Activated T-cell treated with anti-CD3 and anti-CD28 coated beads, Interleukin-2, amount 50 U/mL, for 72 hours (primary cell): ENCODE measurements at regions not wholly inside any gene's neighbourhood (a gene's known extent, or its start where the extent isn't known, plus 50 kb on each side); places are given as distances from the start of the nearest gene placed in this dataset.
"Not testable (repeated sequence)": the region's sequence is repeated elsewhere in the genome, so short reads cannot be mapped to it uniquely, and the experiment has no call there.

Experiments
- ATAC-seq, 2 donors: fragments of 150-1000 bp; cut with Tn5 transposase; replicated peaks in 1 of 2; 2 replicates each; pipeline ENCODE4 v1.10.0; 2021; ENCODE audit warnings: moderate library complexity in 2 of 2, mild to moderate bottlenecking in 1 of 2
- DNase-seq, 2 donors: peaks; one replicate each; pipeline ENCODE4 v3.0.0; 2021 to 2022; ENCODE audit warnings: mixed read lengths in 1 of 2
- H3K27ac Mint-ChIP-seq: one replicate; pipeline ENCODE4 v1.8.0; 2022; ENCODE audit warnings: mild to moderate bottlenecking, moderate library complexity, mixed read lengths
- H3K27me3 Mint-ChIP-seq: one replicate; pipeline ENCODE4 v1.8.0; 2022; ENCODE audit warnings: low read depth, mixed read lengths
- H3K36me3 Mint-ChIP-seq, 2 donors: one replicate each; pipeline ENCODE4 v1.8.0; 2022; ENCODE audit warnings: mixed read lengths in 2 of 2, mild to moderate bottlenecking in 1 of 2; ENCODE audit not compliant: insufficient read depth in 2 of 2
- H3K4me1 Mint-ChIP-seq: one replicate; pipeline ENCODE4 v1.8.0; 2022; ENCODE audit warnings: low read depth, mixed read lengths
- H3K4me3 Mint-ChIP-seq, 2 donors: one replicate each; pipeline ENCODE4 v1.8.0; 2022; ENCODE audit warnings: mild to moderate bottlenecking in 2 of 2, mixed read lengths in 2 of 2, moderate library complexity in 2 of 2
- H3K9me3 Mint-ChIP-seq, 2 donors: one replicate each; pipeline ENCODE4 v1.8.0; 2022; ENCODE audit warnings: mixed read lengths in 2 of 2

DNA sequence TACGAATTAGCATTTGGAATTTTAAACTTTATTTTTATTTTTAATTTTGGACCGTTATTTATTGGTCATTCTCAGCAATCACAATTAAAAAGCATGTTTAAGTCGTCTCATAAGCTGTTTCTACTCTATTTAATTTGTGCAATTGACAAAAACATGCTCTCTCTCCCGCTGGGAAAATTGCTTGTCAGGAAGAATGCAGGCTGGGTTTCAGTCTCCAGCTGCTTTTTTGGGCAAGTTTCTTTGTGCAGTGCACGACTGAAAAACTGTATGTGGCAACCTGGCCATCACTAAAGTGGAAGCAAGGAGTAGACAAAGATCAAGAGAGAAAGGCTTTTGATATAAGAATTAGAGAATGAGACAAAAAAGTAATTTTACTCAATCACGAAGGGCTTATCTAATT, 941.5 kb upstream of the MDGA2 start:
- H3K27me3 Mint-ChIP-seq: no peaks in the 10 kb centered on the region
- H3K4me3 Mint-ChIP-seq: no peak overlapping the region
- DNase-seq: no peak
- no peaks in the 10 kb centered on the region for H3K4me1 Mint-ChIP-seq
- peaks cover 0 to 2% of the 10 kb centered on the region in 2 donors for H3K9me3 Mint-ChIP-seq
- ATAC-seq: no peak
- no peaks in the 10 kb centered on the region for H3K36me3 Mint-ChIP-seq
- no peak overlapping the region for H3K27ac Mint-ChIP-seq

DNA sequence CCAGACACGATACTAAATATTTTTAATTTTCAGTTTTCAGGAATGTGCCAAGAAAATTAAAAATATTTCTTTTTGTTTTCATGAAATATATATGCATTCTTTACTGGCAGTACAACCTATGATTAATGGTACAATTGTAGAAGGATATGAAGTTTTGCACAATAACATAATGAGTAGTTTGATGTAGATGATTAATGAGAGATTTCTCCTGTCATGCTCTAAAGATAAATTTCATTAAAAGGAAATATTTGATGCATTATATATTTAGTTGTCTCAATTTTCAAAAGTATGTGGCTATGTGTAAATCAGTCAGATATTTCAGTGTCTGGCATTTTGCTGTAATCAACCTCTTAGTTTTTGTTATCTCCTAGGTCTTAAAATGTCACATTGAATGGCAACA, 940.2 kb upstream of the MDGA2 start:
- peaks cover 0 to 4% of the 10 kb centered on the region in 2 donors for H3K9me3 Mint-ChIP-seq
- DNase-seq: no peak
- H3K4me1 Mint-ChIP-seq: no peaks in the 10 kb centered on the region
- ATAC-seq: no peak
- H3K4me3 Mint-ChIP-seq: no peak overlapping the region
- no peaks in the 10 kb centered on the region for H3K36me3 Mint-ChIP-seq
- H3K27me3 Mint-ChIP-seq: no peaks in the 10 kb centered on the region
- no peak overlapping the region for H3K27ac Mint-ChIP-seq

GRCh38 chr14:48614003-48614402, 938.6 kb upstream of the MDGA2 start:
- Mint-ChIP-seq H3K9me3 (peaks cover 4% of the 10 kb centered on the region in 2 donors), H3K27ac (no peak overlapping the region), H3K36me3 (no peaks in the 10 kb centered on the region), H3K4me3 (no peak overlapping the region), H3K27me3 (no peaks in the 10 kb centered on the region), H3K4me1 (no peaks in the 10 kb centered on the region)
- ATAC-seq (no peak), DNase-seq (no peak)

GRCh38 chr14:48606960-48607359, 931.6 kb upstream of the MDGA2 start:
- DNase-seq, H3K4me3 Mint-ChIP-seq, H3K27ac Mint-ChIP-seq, H3K36me3 Mint-ChIP-seq, H3K4me1 Mint-ChIP-seq, ATAC-seq, H3K9me3 Mint-ChIP-seq, H3K27me3 Mint-ChIP-seq: not testable (repeated sequence)

GRCh38 chr14:48598458-48598857, 923.1 kb upstream of the MDGA2 start:
- no peak overlapping the region for H3K4me3 Mint-ChIP-seq
- no peaks in the 10 kb centered on the region for H3K4me1 Mint-ChIP-seq
- H3K27me3 Mint-ChIP-seq: no peaks in the 10 kb centered on the region
- H3K27ac Mint-ChIP-seq: no peak overlapping the region
- peaks cover 0 to 2% of the 10 kb centered on the region in 2 donors for H3K9me3 Mint-ChIP-seq
- no peak for ATAC-seq
- H3K36me3 Mint-ChIP-seq: peaks cover 0 to 1% of the 10 kb centered on the region in 2 donors
- DNase-seq: no peak

DNA sequence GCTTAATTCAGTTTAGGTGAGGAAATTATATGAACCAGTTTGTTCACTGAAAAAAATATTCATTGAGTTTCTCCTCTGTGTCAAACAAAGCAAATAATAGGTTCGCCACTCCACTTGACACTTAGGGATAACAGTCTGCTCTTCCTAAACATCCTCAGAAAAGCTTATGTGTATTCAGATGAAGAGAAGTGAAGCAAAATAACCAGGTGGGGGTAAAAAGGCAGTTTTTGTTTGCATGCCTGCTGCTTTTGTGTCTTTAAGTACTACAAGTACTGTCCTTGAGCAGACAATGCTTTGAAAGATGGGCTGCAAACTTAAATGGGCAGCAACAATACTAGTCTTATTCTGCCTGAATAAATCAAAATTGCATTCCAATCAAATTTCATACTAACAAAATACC, 910.7 kb upstream of the MDGA2 start:
- Mint-ChIP-seq H3K36me3 (peaks cover 0 to 3% of the 10 kb centered on the region in 2 donors), H3K4me1 (no peaks in the 10 kb centered on the region), H3K27me3 (no peaks in the 10 kb centered on the region), H3K27ac (no peak overlapping the region), H3K9me3 (peaks cover 0 to 3% of the 10 kb centered on the region in 2 donors), H3K4me3 (no peak overlapping the region)
- DNase-seq: no peak
- no peak for ATAC-seq

DNA sequence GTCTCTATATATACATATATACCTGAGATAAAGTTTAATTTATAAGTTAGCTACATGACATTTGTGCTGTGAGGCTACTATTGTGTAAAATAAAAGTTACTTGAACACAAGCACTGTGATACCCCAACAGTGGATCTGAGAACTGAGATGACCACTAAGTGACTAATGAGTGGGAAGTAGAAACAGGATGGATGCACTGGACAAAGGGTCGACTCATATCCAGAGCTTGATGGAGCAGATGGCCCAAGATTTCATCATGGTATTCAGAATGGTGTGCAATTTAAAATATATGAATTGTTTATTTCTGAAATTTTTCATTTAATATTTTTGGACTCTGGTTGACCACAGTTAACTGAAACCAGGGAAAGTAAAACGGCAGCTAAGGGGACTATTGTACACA, 908.6 kb upstream of the MDGA2 start:
- no peak for DNase-seq
- H3K36me3 Mint-ChIP-seq: no peaks in the 10 kb centered on the region
- ATAC-seq: no peak
- H3K27ac Mint-ChIP-seq: no peak overlapping the region
- peaks cover 0 to 2% of the 10 kb centered on the region in 2 donors for H3K9me3 Mint-ChIP-seq
- no peaks in the 10 kb centered on the region for H3K4me1 Mint-ChIP-seq
- H3K27me3 Mint-ChIP-seq: no peaks in the 10 kb centered on the region
- no peak overlapping the region for H3K4me3 Mint-ChIP-seq

- no peaks in the 10 kb centered on the region for H3K27me3 Mint-ChIP-seq
- ATAC-seq: no peak
- H3K9me3 Mint-ChIP-seq: peaks cover 0 to 2% of the 10 kb centered on the region in 2 donors
- no peaks in the 10 kb centered on the region for H3K36me3 Mint-ChIP-seq
- no peak overlapping the region for H3K27ac Mint-ChIP-seq
- DNase-seq: no peak
- no peak overlapping the region for H3K4me3 Mint-ChIP-seq
- H3K4me1 Mint-ChIP-seq: no peaks in the 10 kb centered on the region
Measured at GRCh38 chr14:48582938-48583337, 907.5 kb upstream of the MDGA2 start.

- no peaks in the 10 kb centered on the region for H3K4me1 Mint-ChIP-seq
- no peaks in the 10 kb centered on the region for H3K27me3 Mint-ChIP-seq
- no peak overlapping the region for H3K4me3 Mint-ChIP-seq
- H3K27ac Mint-ChIP-seq: no peak overlapping the region
- ATAC-seq (no peak), DNase-seq (no peak)
- no peaks in the 10 kb centered on the region for H3K36me3 Mint-ChIP-seq
- peaks cover 0 to 2% of the 10 kb centered on the region in 2 donors for H3K9me3 Mint-ChIP-seq
Measured at GRCh38 chr14:48580692-48581091, 905.3 kb upstream of the MDGA2 start.

DNA sequence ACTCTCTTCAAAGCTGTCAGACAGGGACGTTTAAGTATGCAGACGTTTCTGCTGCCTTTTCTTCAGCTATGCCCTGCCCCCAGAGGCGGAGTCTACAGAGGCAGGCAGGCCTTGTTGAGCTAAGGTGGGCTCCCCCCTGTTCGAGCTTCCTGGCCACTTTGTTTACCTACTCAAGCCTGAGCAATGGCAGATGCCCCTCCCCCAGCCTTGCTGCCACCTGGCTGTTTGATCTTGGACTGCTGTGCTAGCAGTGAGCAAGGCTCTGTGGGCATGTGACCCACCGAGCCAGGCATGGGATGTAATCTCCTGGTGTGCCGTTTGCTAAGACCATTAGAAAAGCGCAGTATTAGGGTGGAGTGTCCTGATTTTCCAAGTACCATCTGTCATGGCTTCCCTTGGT, 900.4 kb upstream of the MDGA2 start:
- Mint-ChIP-seq H3K27ac (no peak overlapping the region), H3K36me3 (peaks cover 0 to 2% of the 10 kb centered on the region in 2 donors), H3K4me3 (no peak overlapping the region), H3K4me1 (no peaks in the 10 kb centered on the region), H3K9me3 (peaks cover 10 to 13% of the 10 kb centered on the region in 2 donors), H3K27me3 (no peaks in the 10 kb centered on the region)
- ATAC-seq (no peak), DNase-seq (no peak)

DNA sequence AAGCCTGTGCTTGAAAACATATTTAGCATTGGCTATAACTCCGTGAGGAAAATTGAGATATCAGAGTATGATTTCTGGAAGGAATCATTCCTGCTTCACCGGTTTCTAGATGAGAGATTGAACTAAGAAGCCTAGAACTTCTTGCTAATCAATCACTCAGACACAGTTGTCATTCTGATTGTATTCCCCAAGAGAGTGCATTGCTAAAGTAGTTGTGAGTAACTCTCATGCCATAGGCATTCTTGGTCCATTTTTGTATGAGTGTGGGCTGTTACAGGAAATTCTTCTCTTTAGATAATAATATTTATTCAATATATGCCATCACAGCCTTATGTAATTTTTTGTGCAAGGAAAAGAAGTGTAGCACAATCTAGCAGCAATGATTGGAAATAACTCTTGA, 893.3 kb upstream of the MDGA2 start:
- DNase-seq (no peak), ATAC-seq (no peak)
- no peaks in the 10 kb centered on the region for H3K36me3 Mint-ChIP-seq
- no peaks in the 10 kb centered on the region for H3K4me1 Mint-ChIP-seq
- H3K9me3 Mint-ChIP-seq: peaks cover 5 to 6% of the 10 kb centered on the region in 2 donors
- H3K4me3 Mint-ChIP-seq: no peak overlapping the region
- no peaks in the 10 kb centered on the region for H3K27me3 Mint-ChIP-seq
- no peak overlapping the region for H3K27ac Mint-ChIP-seq

DNA sequence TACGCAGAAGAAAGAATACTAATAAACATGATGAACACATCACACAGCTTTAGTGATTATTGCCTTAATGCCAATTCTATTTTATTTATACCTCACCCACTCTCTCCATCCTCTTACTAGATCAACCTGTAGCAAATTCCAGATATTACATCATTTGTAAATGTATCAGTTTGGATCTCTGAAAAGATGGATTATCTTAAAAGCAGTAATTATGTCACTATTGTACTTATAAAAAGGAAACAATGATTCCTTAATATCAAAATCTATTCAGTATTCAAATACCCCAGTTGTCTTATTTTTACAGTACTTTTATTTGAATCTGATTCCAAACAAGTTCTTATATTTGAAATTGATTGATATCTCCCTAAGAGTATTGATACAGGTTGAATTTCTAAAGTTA, 892.8 kb upstream of the MDGA2 start:
- Mint-ChIP-seq H3K4me1 (no peaks in the 10 kb centered on the region), H3K27ac (no peak overlapping the region), H3K36me3 (no peaks in the 10 kb centered on the region), H3K27me3 (no peaks in the 10 kb centered on the region), H3K9me3 (peaks cover 5 to 7% of the 10 kb centered on the region in 2 donors), H3K4me3 (no peak overlapping the region)
- DNase-seq (no peak), ATAC-seq (no peak)

- no peaks in the 10 kb centered on the region for H3K27me3 Mint-ChIP-seq
- no peak overlapping the region for H3K27ac Mint-ChIP-seq
- ATAC-seq (no peak), DNase-seq (no peak)
- H3K36me3 Mint-ChIP-seq: no peaks in the 10 kb centered on the region
- peaks cover 4% of the 10 kb centered on the region in 2 donors for H3K9me3 Mint-ChIP-seq
- no peaks in the 10 kb centered on the region for H3K4me1 Mint-ChIP-seq
- H3K4me3 Mint-ChIP-seq: no peak overlapping the region
Measured at GRCh38 chr14:48563489-48563888, 888.1 kb upstream of the MDGA2 start.

GRCh38 chr14:48561438-48561837, 886.0 kb upstream of the MDGA2 start:
- ATAC-seq, H3K9me3 Mint-ChIP-seq, DNase-seq, H3K4me1 Mint-ChIP-seq, H3K4me3 Mint-ChIP-seq, H3K36me3 Mint-ChIP-seq, H3K27ac Mint-ChIP-seq, H3K27me3 Mint-ChIP-seq: not testable (repeated sequence)
